GM19023 (cell line): ENCODE measurements at regions not wholly inside any gene's neighbourhood (a gene's known extent, or its start where the extent isn't known, plus 50 kb on each side); places are given as distances from the start of the nearest gene placed in this dataset.
"Not testable (repeated sequence)": the region's sequence is repeated elsewhere in the genome, so short reads cannot be mapped to it uniquely, and the experiment has no call there.

Experiments
- ATAC-seq: cut with Tn5 transposase; IDR thresholded peaks from one replicate; pipeline ENCODE4 v1.9.1; 2021; ENCODE audit warnings: mild to moderate bottlenecking, moderate library complexity; ENCODE audit not compliant: unreplicated experiment

DNA sequence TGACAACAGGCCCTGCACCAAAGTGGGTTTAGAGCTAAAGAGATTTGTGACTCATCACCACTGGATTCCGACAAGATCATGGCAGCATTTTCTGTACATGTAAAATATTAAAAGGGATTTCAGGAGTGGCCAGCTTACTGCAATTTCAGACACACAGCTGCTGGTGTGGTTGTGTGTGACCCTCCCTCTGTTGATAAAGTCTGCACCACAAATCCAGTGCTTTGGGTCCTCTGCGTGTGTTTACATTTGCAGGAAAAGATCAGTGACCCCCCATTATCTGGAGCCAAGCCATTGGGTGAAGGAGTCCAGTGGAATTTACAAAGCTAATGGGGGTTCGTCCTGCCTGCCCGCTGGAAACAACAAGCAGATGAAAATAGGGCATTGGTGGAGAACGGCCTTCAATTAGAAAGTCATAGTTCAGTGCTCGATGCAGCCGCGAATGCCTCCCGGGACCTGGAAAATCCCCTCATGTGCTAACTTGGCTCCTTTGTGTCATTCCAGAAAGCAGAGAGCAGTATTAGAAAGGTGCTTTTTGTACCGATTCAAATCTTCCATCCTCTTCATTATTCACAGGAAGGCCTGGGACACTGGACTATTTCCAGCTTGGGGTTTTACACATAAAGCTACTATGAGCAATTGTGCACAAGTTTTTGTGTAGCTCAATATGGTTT is 188.5 kb upstream of the TMEM132C start:
- no peak for ATAC-seq

DNA sequence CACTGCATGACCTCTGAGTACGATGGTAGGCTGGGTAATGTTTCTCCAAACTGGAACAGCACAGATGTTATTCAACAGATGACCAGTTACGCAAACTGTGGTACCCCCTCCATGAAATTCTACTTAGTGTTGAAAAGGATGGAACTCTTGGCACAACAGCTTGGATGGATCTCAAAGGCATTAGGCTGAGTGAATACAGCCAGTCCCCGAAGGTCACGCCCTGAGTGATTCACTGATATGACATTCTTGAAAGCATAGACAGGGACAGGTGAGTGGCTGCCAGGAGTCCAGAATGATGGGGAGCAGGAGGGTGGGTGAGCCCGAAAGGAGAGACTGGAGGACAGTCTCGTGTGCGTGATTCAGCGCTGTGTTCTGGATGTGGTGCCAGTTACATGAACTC is 187.5 kb upstream of the TMEM132C start:
- ATAC-seq: no peak

DNA sequence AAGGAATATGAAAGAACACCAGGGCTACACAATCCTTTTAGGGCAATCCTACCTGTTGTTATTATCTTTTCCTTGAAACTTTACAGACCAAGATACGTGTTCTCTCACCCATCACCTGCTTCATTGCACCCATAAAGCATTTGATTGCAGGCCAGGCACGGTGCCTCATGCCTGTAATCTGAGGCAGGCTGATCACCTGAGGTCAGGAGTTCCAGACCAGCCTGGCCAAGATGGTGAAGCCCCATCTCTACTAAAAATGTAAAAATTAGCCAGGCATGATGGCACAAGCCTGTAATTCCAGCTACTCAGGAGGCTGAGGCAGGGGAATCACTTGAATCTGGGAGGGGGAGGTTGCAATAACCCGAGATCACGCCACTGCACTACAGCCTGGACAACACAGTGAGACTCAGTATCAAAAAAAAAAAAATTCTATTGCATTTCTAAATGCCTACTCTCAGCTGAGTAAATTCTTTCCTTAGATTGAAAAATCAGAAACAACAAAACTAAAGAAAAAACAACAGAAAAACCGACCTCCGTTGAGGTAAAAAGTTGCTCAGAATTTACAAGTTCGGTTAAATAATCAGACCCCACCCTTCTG is 183.7 kb upstream of the TMEM132C start:
- no peak for ATAC-seq

DNA sequence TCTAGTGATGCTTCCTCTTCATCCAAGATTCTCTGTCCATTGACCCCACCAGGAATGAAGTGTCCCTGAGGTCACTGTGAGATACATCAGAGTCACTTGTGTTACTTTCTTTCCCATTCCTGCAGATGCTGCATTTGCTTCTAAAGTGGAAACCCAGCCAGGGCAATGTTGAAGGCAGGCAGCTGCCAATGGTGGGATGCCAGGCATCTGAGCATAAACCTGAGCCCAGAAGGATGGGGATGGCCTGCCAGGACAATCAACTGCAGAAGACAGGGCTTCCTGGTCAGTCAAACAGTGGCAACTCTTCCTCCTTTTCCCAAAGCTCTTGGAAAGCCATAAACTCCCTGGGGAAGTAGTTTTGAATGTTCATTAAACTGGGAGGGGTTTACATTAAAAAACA is 178.0 kb upstream of the TMEM132C start:
- no peak for ATAC-seq

DNA sequence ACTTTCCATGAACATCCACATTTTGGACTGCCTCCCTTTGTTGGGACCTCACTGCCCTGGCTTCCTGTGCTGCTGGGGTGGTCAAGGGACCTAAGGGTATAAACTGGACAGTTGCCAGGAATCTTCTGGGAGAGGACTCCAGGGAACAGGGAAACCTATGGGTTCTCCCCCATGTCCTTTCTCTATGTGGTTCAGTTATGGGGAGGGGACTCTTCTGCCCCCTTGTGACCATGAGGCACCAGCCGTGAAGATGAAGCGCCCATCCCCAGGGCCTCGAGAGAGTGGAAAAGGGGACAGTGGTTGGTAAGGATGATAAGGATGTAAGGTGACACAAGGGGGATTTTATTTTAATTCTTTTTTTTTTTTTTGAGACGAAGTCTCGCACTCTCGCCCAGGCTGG is 177.0 kb upstream of the TMEM132C start:
- ATAC-seq: no peak

DNA sequence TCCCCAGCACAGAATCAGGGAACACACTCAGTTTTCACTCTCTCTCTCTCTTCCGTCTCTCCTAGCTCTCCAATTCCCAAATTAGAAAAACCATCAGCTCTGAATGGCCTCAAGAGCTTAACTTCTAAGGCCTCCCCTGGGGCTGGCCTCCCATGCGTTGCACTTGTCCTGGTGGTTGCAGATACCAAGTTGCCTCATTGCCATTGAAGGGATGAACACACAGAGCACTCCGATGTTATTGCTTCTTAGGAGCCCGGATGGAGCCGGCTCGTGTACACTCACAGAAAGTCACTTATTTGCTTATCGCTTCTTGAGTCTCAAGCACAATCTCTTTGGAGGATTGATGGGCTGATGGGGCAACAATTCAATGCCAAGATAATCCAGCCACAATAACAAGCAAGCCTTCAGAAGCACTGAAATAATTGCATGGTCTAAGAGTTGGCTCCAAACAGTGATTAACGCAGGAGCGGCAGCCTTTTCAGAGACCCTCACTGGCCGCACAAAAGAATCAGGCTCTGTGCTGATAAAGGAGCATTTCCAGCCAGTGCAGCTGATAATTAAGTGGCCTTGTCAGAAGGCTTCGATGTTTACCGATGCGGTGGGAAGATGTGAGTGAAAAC is 175.8 kb upstream of the TMEM132C start:
- ATAC-seq: no peak

DNA sequence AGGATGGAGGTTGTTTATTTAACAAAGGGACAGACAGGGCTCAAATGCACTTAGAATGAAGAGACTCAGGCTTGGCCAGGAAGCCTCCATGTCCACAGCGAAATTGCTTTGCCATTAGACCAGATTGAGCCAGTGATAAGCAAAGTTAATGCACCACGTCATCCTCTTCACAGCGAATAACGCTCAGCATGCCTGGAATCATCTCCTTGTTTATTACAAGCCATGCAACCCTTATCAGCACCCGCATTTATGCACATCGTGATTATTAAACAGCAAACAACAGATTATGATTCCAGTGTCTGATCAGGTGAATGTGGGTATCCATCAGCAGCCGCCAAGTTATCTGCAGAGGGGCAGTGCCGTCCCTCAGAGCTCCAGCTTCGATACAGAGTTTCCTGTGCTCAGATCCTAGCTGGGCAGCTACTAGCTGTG is 175.0 kb upstream of the TMEM132C start:
- no peak for ATAC-seq

DNA sequence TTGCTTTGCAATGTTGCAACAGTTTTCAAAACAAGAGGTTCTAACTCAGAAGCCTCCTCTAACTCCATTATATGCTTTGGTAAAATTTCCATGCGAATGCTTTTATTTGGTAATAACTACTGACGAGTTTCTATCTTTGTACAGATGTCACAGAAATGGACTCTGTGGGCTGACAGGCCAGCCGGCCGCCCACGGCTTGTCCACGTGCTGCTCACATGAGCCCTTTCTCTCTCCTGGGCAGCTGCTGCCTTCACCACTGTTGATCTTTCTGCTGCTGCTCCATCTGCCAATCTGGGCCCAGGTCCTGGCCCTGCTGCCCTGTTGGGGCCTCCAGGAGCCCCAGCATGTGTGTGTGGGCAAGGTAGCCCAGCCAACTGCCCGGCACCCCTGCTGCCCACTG is 168.2 kb upstream of the TMEM132C start:
- no peak for ATAC-seq

DNA sequence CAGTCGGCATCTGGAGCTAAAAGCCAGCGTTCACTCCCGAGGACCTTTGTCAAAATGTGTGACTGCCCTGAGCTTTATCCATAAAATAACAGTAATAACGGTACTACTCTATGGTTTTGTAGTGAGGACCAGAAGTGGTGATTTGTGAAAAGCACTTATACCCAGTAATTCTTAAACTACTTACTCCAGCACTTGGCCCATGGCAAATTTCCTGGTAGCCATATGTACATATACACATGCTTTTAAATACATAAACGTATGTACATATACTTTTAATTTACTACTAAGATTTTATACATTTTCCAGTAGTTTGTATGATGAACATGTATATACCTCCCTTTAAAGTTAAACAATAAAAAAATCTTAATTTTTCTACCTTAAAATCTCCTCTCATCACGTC is 163.8 kb upstream of the TMEM132C start:
- no peak for ATAC-seq

DNA sequence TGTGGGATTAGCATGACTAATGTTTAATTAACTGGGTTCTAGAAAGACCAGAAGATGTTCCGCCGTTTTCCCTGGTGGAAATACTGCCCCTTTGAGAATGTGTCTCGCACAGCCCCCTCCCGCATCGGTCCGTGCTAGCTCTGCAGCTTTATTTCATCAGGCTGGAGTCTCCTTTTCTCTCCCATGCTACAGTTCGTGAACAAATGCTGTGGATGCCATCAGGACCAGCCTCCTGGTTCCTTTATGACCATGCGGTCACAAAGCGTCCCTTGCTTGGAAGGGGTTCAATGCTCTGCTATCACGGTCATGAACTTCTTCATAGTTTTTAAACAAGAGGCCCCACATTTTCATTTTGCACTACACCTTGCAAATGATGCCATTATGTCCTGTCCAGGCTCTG is 157.7 kb upstream of the TMEM132C start:
- ATAC-seq: no peak

DNA sequence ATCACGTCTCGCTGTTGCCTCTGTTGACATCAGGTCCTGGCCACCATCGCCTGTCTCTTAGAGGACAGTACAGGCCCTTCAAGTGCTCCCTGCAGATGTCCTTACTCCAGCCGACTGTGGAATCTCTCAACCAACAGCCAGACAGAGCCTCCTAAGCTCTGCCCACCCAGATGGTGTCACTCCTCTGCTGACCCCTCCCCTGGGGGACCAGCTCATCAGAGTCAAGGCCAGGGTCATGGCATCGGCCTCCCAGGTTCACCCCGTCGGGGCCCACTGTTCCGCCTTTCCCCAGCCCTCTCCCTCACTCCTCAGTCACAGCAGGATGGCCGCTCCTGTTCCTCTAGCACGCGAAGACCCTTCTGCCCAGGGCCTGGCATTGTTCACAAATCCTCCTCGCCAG is 157.3 kb upstream of the TMEM132C start:
- no peak for ATAC-seq

DNA sequence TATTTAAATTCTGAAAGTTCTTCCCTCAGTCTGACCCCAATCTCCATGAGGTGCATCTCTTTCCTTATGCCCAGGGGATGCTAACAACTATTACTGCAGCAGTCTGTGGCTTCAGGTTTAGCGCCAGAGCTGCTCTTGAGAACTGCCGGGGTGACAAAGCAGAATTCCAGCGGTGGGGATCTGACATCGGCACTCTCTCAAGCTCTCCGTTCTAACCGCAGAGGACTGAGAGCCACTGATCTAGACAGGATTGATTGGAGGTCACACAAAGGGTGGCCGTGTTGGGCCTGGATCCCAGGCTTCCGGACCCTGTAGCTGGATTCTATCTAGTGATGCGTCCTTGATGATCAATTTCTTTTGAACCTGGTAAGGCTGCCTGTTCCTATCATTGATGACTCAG is 155.6 kb upstream of the TMEM132C start:
- no peak for ATAC-seq

DNA sequence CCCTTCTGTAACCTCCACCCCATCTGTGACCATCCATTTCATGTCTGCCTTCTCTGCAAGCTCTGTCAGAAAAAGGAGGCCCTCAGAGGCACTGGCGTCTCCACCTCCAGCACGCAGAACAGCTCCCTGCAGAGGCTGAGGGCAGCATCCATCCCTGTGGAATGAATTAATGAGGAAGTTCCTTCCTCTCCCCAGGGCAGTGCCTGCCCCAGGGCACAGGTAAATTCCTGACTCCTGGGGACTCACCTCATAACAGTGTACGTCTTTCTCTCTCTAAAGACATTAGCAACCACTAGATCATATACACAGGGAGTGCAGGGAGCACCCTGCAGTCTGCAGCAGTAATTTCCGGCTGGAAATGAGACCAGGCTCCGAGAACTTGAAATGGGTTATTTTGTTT is 155.0 kb upstream of the TMEM132C start:
- no peak for ATAC-seq

DNA sequence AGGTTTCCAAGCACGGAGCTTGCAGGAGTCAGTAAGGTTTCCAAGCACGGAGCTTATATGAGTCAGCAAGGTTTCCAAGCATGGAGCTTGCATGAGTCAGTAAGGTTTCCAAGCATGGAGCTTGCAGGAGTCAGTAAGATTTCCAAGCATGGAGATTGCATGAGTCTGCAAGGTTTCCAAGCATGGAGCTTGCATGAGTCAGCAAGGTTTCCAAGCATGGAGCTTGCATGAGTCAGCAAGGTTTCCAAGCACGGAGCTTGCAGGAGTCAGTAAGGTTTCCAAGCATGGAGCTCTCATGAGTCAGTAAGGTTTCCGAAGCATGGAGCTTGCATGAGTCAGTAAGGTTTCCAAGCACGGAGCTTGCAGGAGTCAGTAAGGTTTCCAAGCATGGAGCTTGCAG is 153.7 kb upstream of the TMEM132C start:
- not testable (repeated sequence) for ATAC-seq

DNA sequence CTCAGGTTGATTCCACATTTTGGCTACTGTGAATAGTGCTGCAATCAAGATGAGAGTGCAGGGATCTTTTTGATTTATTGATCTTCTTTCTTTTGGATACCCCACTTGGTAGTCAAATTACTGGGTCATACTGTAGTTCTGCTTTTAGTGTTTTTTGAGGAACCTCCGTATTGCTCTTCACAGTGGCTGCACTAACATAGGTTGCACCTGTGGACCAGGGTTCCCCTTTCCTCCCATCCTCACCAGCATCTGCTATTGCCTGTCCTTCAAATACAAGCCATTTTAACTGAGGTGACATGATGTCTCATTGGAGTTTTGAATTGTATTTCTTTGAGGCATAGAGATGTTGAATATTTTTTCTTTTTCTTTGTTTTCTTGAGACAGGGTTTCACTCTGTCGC is 152.5 kb upstream of the TMEM132C start:
- ATAC-seq: no peak

DNA sequence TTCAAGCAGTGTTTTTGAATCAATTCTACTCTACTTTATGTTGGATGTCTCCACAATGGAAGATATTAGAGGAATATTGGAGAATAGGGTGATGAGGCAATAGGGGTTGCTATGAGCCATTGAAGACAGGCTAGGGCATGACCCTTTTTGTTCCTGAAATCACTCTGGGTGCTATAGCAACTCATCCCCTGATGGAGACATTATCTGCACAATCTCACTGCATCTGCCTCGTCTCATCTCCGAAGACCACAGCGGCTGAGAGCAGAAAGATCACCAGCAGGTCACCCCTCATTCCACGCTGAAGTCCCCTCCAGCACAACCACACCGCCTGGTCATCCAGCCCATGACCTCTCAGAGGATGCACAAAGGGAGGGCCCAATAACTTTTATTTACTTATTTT is 150.4 kb upstream of the TMEM132C start:
- no peak for ATAC-seq

DNA sequence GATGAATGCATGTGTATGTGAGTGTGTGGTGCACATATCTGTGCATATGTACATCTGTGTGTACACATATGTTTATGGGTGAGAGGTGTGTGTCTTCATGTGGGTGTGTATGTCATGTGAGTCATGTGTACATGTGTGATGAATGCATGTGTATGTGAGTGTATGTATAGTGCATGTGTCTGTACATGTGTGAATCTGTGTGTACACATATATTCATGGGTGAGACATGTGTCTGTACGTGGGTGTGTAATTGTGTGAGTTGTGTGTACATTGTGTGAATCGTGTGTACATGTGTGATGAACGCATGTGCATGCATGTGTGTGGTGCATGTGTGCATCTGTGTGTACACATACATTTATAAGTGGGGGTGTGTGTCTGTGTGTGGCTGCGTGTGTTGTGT is 146.9 kb upstream of the TMEM132C start:
- no peak for ATAC-seq

DNA sequence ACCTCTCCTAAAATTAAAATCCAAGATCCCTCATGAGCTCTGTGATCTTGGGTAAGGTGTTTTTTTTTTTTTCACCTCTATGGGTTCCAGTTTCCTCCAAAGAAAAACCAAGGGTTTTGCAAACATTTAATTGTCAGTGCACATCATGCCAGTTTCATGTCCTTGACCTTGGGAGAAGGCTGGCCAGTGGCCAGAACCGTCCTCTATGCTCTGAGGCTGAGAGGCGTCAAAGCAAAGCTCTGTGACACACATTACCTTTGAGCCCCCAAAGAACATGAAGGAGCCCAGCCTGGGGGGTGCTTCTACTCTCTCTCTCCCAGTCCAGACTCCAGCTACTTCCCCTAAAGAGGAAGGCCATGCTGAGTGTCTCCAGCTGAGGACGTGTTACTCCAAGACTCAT is 145.5 kb upstream of the TMEM132C start:
- ATAC-seq: no peak

DNA sequence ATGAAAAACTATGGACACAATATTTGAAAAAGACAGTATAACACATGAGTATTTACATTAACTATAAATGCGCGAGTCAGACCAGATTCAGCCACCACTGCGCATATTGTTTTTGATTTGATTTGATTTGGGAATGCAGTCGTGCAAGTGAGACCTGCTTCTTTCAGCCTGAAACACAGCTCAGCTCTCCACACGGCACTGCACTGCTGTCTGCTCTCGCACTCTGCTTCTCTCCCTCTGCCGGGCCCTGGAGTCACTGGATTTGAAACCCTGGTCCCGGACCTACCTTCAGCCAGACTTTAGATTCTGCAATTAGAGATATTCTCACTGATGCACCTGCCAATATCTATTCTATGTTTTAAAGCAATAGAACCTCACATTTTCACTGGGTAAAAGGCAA is 143.9 kb upstream of the TMEM132C start:
- ATAC-seq: no peak

DNA sequence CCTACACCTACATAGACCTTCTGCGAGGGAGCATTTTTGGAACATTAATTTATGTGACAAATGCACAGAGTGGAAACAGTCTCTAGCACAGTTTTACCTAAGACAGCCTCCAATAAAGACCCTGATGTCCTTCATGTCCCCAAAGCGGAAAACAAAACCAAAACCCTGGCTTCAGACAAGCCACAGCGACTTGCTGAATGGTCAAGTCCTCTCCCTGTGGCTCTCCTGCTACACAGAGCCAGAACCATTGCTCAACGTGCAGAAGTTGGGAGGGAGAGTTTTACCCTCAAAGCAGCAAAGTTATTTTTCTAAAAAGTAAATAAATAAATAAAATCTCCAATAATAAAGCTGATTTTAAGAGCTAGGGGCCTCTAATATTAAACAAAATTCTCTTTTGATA is 135.0 kb upstream of the TMEM132C start:
- ATAC-seq: no peak

DNA sequence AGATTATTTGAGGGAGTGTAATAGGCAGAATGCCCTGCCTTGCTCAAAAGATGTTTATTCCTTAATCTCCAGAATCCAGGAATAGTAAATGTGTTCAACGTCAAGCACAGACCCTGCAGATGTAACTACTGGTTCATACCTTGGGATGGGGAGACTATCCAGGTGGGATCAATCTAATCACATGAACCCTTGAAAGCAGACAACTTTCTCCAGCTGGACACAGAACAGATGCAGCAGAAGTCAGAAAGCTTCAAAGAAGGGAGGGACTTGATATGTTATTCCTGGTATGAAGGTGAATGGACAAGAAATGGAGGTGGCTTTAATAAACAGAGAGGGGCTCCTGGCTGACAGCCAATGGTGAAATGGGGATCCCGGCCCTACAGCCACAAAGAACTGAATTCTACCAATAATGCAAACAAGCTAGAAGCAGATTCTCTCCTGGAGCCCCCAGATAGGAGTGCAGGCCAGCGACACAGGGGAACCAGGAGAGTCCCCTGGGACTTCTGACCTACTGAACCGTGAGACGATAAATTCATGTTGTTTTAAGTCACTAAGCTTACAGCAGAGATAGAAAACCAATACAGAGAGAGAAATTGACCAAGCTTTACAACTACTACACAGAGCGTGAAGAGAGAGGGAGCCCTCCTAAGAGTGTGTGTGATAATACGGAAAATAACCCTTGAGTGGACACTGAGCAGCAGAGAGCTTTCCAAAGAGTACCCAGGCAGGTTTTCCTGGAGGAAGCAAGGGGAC is 133.5 kb upstream of the TMEM132C start:
- ATAC-seq: no peak

DNA sequence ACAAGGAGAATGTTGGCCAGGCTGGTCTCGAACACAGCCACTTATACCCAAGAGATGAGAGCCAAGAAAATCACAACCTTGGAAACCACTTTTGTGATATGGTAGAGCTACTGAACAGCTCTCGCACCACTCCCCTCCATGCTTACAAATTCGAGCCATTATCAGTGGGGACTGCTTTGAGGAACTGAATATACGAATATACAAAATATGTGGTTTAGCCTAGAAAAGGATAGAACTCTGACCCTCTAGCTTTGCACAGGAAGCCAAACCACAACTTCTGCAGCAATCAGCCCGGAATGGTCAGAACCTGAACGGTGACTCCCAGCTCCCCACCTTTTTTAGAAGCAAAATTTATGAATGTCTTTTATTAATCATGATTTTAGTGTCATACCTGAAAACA is 129.8 kb upstream of the TMEM132C start:
- no peak for ATAC-seq
